OCI-LY7 (cell line): ENCODE measurements at regions not wholly inside any gene's neighbourhood (a gene's known extent, or its start where the extent isn't known, plus 50 kb on each side); places are given as distances from the start of the nearest gene placed in this dataset.

ENCODE experiments used
- BruUV-seq: library from RNA; stranded (reverse); fragments of 400-500 nt; replicated peaks from 2 replicates; lab custom pipeline; 2021; lab: Mats Ljungman, UMichigan
- CTCF ChIA-PET: fragments of 300-600 bp; sonication (Branson Sonifier 250); formaldehyde crosslinking; loops from one replicate; lab custom pipeline; 2022; ENCODE audit warnings: antibody characterized with exemption; ENCODE audit not compliant: unreplicated experiment; lab: Charles Lee
- POLR2A ChIA-PET: fragments of 300-600 bp; sonication (Branson Sonifier 250); formaldehyde crosslinking; loops from one replicate; lab custom pipeline; 2022; ENCODE audit warnings: antibody characterized with exemption; lab: Charles Lee
- DNase-seq: peaks from one replicate; pipeline ENCODE4 v3.0.0-alpha.2; 2015; ENCODE audit warnings: low spot score
- H2AFZ ChIP-seq: fragments of 200-600 bp; sonication (generic), shearing (Covaris generic); 2 replicates; pipeline ENCODE4 v1.6.1; 2014; ENCODE audit warnings: mild to moderate bottlenecking, antibody characterized with exemption, low read length, moderate library complexity
- H3K27ac ChIP-seq: fragments of 200-600 bp; sonication (generic); 2 replicates; pipeline ENCODE4 v1.5.1; 2014; ENCODE audit warnings: mixed run types, low read depth, mild to moderate bottlenecking, moderate library complexity, low read length, inconsistent platforms; ENCODE audit not compliant: poor library complexity, severe bottlenecking
- H3K36me3 ChIP-seq: fragments of 200-600 bp; sonication (generic); 2 replicates; pipeline ENCODE4 v1.6.1; 2014; ENCODE audit warnings: mild to moderate bottlenecking, antibody characterized with exemption, low read length, moderate library complexity, mixed read lengths; ENCODE audit not compliant: insufficient read depth
- H3K4me1 ChIP-seq: fragments of 200-600 bp; sonication (generic); 2 replicates; pipeline ENCODE4 v1.5.1; 2014; ENCODE audit warnings: mild to moderate bottlenecking, low read length; ENCODE audit not compliant: insufficient read depth, poor library complexity, severe bottlenecking
- H3K4me2 ChIP-seq: fragments of 200-600 bp; sonication (generic); 2 replicates; pipeline ENCODE4 v1.6.1; 2014; ENCODE audit warnings: mild to moderate bottlenecking, low read length
- H3K4me3 ChIP-seq: fragments of 200-600 bp; sonication (generic); 2 replicates; pipeline ENCODE4 v1.5.1; 2014; ENCODE audit warnings: mild to moderate bottlenecking, low read depth, low read length; ENCODE audit not compliant: poor library complexity, severe bottlenecking
- H3K79me2 ChIP-seq: fragments of 200-600 bp; sonication (generic); 2 replicates; pipeline ENCODE4 v1.6.1; 2016; ENCODE audit warnings: low read depth, mild to moderate bottlenecking, low read length, moderate library complexity, mixed read lengths; ENCODE audit not compliant: insufficient read depth
- H3K9me2 ChIP-seq: fragments of 200-600 bp; sonication (generic); 2 replicates; pipeline ENCODE4 v1.6.1; 2016; ENCODE audit warnings: mild to moderate bottlenecking, low read length, mixed read lengths; ENCODE audit not compliant: insufficient read depth
- H3K9me3 ChIP-seq: fragments of 200-600 bp; sonication (generic); 2 replicates; pipeline ENCODE4 v1.6.1; 2014; ENCODE audit warnings: mild to moderate bottlenecking, mixed run types, low read length, mixed read lengths
- H4K20me1 ChIP-seq: fragments of 200-600 bp; sonication (generic); 2 replicates; pipeline ENCODE4 v1.6.1; 2014; ENCODE audit warnings: mild to moderate bottlenecking, antibody characterized with exemption, low read length, moderate library complexity, mixed read lengths; ENCODE audit not compliant: insufficient read depth
- EZH2phosphoT487 ChIP-seq: fragments of 200-600 bp; sonication (generic); IDR thresholded peaks from 2 replicates; pipeline ENCODE4 v1.6.1; 2018; ENCODE audit warnings: low read depth, borderline replicate concordance, mild to moderate bottlenecking, mixed run types, antibody characterized with exemption, low read length, moderate library complexity, mixed read lengths
- intact Hi-C: fragments of 100-400 bp; cut with micrococcal nuclease; formaldehyde crosslinking; loops from one replicate; pipeline ENCODE4 v1.10.0; 2022; ENCODE audit not compliant: unreplicated experiment
- TF ChIP-seq, protein P1 (sequence below): fragments of 200-600 bp; sonication (generic); conservative IDR thresholded peaks from 2 replicates; pipeline ENCODE4 v1.5.1; 2014; ENCODE audit warnings: mild to moderate bottlenecking, antibody characterized with exemption, low read length, moderate library complexity, mixed read lengths

GRCh38 chr13:27006519-27007161 lies 165.0 kb downstream of the USP12 start:
- DNase-seq, result no peak
- Histone ChIP-seq H2AFZ (no peak overlapping the region), H3K4me3 (no peak overlapping the region)

DNA sequence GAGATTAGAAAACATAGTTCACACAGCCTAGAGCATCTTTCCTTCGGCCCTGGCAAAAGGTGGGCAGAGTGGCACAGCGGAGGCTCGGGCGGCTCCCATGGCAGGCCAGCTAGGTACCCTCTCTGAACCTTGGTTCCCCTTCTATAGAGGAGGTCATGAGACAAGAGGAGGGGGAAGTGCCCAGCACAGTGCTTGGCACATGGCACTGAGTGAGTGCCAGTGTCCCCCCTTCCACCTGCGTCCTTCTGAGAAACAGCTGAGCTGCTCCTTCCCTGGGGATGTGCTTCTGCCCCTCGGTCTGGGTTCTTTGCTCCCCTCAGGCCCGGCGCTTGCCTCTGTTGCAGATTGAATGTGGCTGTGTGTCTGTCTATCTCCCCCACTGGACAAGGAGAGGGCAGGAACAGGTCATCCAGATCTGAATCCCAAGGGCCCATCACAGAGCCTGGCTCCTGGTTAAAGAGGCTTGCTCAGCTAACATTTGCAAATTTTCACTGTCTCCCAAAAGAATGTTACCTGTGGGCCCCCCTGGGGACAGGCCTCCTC lies 165.6 kb downstream of the USP12 start:
- CTCF ChIA-PET, result interaction anchor here (0.9 kb wide), 1 partner anchor 21 kb away, joined by 4 read pairs; no protein-coding TSS in a partner anchor
- Histone ChIP-seq H3K36me3 (no peaks in the 10 kb centered on the region), H3K9me3 (no peaks in the 10 kb centered on the region), H3K4me2 (no peak overlapping the region), H3K9me2 (no peaks in the 10 kb centered on the region), H2AFZ (no peak overlapping the region), H3K79me2 (no peaks in the 10 kb centered on the region), H3K4me3 (no peak overlapping the region), H4K20me1 (no peaks in the 10 kb centered on the region), H3K27ac (no peak overlapping the region), H3K4me1 (no peaks in the 10 kb centered on the region)
- POLR2A ChIA-PET, result no interaction called here
- no TSS peak for BruUV-seq
- TF ChIP-seq, protein P1, sequence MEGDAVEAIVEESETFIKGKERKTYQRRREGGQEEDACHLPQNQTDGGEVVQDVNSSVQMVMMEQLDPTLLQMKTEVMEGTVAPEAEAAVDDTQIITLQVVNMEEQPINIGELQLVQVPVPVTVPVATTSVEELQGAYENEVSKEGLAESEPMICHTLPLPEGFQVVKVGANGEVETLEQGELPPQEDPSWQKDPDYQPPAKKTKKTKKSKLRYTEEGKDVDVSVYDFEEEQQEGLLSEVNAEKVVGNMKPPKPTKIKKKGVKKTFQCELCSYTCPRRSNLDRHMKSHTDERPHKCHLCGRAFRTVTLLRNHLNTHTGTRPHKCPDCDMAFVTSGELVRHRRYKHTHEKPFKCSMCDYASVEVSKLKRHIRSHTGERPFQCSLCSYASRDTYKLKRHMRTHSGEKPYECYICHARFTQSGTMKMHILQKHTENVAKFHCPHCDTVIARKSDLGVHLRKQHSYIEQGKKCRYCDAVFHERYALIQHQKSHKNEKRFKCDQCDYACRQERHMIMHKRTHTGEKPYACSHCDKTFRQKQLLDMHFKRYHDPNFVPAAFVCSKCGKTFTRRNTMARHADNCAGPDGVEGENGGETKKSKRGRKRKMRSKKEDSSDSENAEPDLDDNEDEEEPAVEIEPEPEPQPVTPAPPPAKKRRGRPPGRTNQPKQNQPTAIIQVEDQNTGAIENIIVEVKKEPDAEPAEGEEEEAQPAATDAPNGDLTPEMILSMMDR, result no peak
- no peak for TF ChIP-seq EZH2phosphoT487
- DNase-seq, result no peak
- intact Hi-C loops, result no loop called here

More at GRCh38 chr13:27006519-27007161, 165.0 kb downstream of the USP12 start:
- H3K4me1 ChIP-seq, result no peaks in the 10 kb centered on the region
- H3K27ac ChIP-seq, result no peak overlapping the region
- intact Hi-C loops, result no loop called here
- no peak overlapping the region for H3K4me2 ChIP-seq
- no peak for TF ChIP-seq EZH2phosphoT487
- TF ChIP-seq, protein P1, result no peak
- POLR2A ChIA-PET, result no interaction called here
- H3K9me3 ChIP-seq, result no peaks in the 10 kb centered on the region
- H3K9me2 ChIP-seq, result no peaks in the 10 kb centered on the region
- CTCF ChIA-PET, result no interaction called here
- no peaks in the 10 kb centered on the region for H3K36me3 ChIP-seq
- H3K79me2 ChIP-seq, result no peaks in the 10 kb centered on the region
- no TSS peak for BruUV-seq
- no peaks in the 10 kb centered on the region for H4K20me1 ChIP-seq

GRCh38 chr13:27005556-27005955 lies 166.1 kb downstream of the USP12 start:
- CTCF ChIA-PET, result interaction anchor here (0.6 to 0.9 kb wide), 3 partner anchors 20 to 443 kb away, joined by 4 to 6 read pairs (median 4); no protein-coding TSS in a partner anchor
- POLR2A ChIA-PET, result no interaction called here
- DNase-seq, result no peak

More at GRCh38 chr13:27005556-27005955, 166.1 kb downstream of the USP12 start:
- Histone ChIP-seq H3K9me3 (no peaks in the 10 kb centered on the region), H3K36me3 (no peaks in the 10 kb centered on the region), H3K79me2 (no peaks in the 10 kb centered on the region), H3K4me1 (no peaks in the 10 kb centered on the region), H3K4me2 (no peak overlapping the region), H4K20me1 (no peaks in the 10 kb centered on the region), H3K9me2 (no peaks in the 10 kb centered on the region), H2AFZ (no peak overlapping the region), H3K4me3 (no peak overlapping the region), H3K27ac (no peak overlapping the region)
- no TSS peak for BruUV-seq
- intact Hi-C loops, result no loop called here
- TF ChIP-seq EZH2phosphoT487, result no peak
- TF ChIP-seq, protein P1, result no peak
